Tongue (tissue), 1 donor: ENCODE measurements at regions not wholly inside any gene's neighbourhood (a gene's known extent, or its start where the extent isn't known, plus 50 kb on each side); places are given as distances from the start of the nearest gene placed in this dataset.

Source experiments
- DNase-seq: peaks from one replicate; pipeline ENCODE4 v3.0.0-alpha.2; 2015

GRCh38 chr2:107222466-107222865 is 336.5 kb upstream of the ST6GAL2 start:
- DNase-seq, result no peak

GRCh38 chr2:107235491-107236254 is 349.7 kb upstream of the ST6GAL2 start:
- DNase-seq, result no peak

- DNase-seq, result no peak
These were observed 356.8 kb upstream of the ST6GAL2 start for GRCh38 chr2:107242811-107243210.

GRCh38 chr2:107248932-107249331 is 363.0 kb upstream of the ST6GAL2 start:
- no peak for DNase-seq

- DNase-seq, result no peak
These were observed 369.8 kb upstream of the ST6GAL2 start for GRCh38 chr2:107255744-107256143.

- peak; percentile 15 for DNase-seq
These were observed 372.8 kb upstream of the ST6GAL2 start for GRCh38 chr2:107258531-107259407.

- no peak for DNase-seq
These were observed 373.6 kb upstream of the ST6GAL2 start for GRCh38 chr2:107259408-107260195.

GRCh38 chr2:107263628-107264027 is 377.7 kb upstream of the ST6GAL2 start:
- DNase-seq, result no peak

GRCh38 chr2:107264184-107264583 is 378.2 kb upstream of the ST6GAL2 start:
- DNase-seq, result no peak

- DNase-seq, result no peak
These were observed 380.6 kb upstream of the ST6GAL2 start for GRCh38 chr2:107266555-107266954.

GRCh38 chr2:107267086-107267485 is 381.1 kb upstream of the ST6GAL2 start:
- no peak for DNase-seq

- DNase-seq, result no peak
These were observed 390.1 kb upstream of the ST6GAL2 start for GRCh38 chr2:107276034-107276433.

GRCh38 chr2:107278672-107279071 is 392.7 kb upstream of the ST6GAL2 start:
- no peak for DNase-seq

- DNase-seq, result no peak
These were observed 395.7 kb upstream of the ST6GAL2 start for GRCh38 chr2:107281637-107282036.

GRCh38 chr2:107282135-107282534 is 396.2 kb upstream of the ST6GAL2 start:
- no peak for DNase-seq

GRCh38 chr2:107285621-107286299 is 399.8 kb upstream of the ST6GAL2 start:
- DNase-seq, result no peak

- DNase-seq, result no peak
These were observed 404.1 kb upstream of the ST6GAL2 start for GRCh38 chr2:107290041-107290440.

GRCh38 chr2:107303964-107304363 is 418.0 kb upstream of the ST6GAL2 start:
- no peak for DNase-seq

- DNase-seq, result no peak
These were observed 420.0 kb upstream of the ST6GAL2 start for GRCh38 chr2:107305966-107306365.

GRCh38 chr2:107306881-107307280 is 420.9 kb upstream of the ST6GAL2 start:
- DNase-seq, result no peak

GRCh38 chr2:107308835-107309234 is 422.9 kb upstream of the ST6GAL2 start:
- DNase-seq, result no peak

GRCh38 chr2:107312240-107312639 is 426.3 kb upstream of the ST6GAL2 start:
- DNase-seq, result no peak
